K562 (cell line): ENCODE measurements at regions not wholly inside any gene's neighbourhood (a gene's known extent, or its start where the extent isn't known, plus 50 kb on each side); places are given as distances from the start of the nearest gene placed in this dataset.

ENCODE experiments used
- ATAC-seq: fragments of 200-7000 bp; cut with Tn5 transposase; 3 replicates; pipeline ENCODE4 v1.9.1; 2020; ENCODE audit warnings: moderate library complexity
- BruUV-seq: library from RNA; stranded (reverse); fragments of 400-500 nt; replicated peaks from 2 replicates; lab custom pipeline; 2021; lab: Mats Ljungman, UMichigan
- CTCF ChIA-PET: fragments of 300-600 bp; formaldehyde crosslinking; extraction: SDS; loops from one replicate; lab custom pipeline; 2021; ENCODE audit warnings: low intra/inter-chr PET ratio; lab: Yijun Ruan, JAX
- POLR2A ChIA-PET: fragments of 300-600, 350-650 bp; sonication (Branson Sonifier 250); formaldehyde crosslinking; extraction: SDS; loops from one replicate; lab custom pipeline; 2021; ENCODE audit warnings: antibody characterized with exemption, inconsistent platforms; lab: Yijun Ruan, JAX
- DNase-seq, 4 experiments: peaks; one replicate each; pipeline versions ENCODE4 v3.0.0 to v3.0.0-alpha.2; 2011 to 2018; ENCODE audit warnings: low spot score in 3 of 4, mixed read lengths in 3 of 4; ENCODE audit errors: extremely low read depth in 1 of 4
- FAIRE-seq: peaks from 2 replicates; lab custom pipeline; 2011; peaks lifted over from hg19 to GRCh38; lab: Jason Lieb, UNC
- H2AFZ ChIP-seq: 2 replicates; pipeline ENCODE4 v1.6.0; 2011; ENCODE audit warnings: low read depth, low read length, control low read depth, inconsistent platforms
- H3K27ac ChIP-seq: fragments of 200-600 bp; 3 replicates; pipeline ENCODE4 v1.8.0; 2011; ENCODE audit warnings: low read depth, mild to moderate bottlenecking, control low read depth, inconsistent platforms, low read length, moderate library complexity, mixed read lengths; ENCODE audit errors: extremely low read depth
- H3K27me3 ChIP-seq, 2 experiments: fragments of 300-600 bp in 1 of 2; 2 replicates in 1 of 2; 3 replicates in 1 of 2; pipeline versions ENCODE4 v1.6.0 to v1.8.0; 2011; ENCODE audit warnings: inconsistent platforms in 2 of 2, low read length in 2 of 2, mild to moderate bottlenecking in 1 of 2, mixed read lengths in 1 of 2, moderate library complexity in 1 of 2; ENCODE audit not compliant: control insufficient read depth in 2 of 2, insufficient read depth in 2 of 2
- H3K36me3 ChIP-seq: fragments of 300-600 bp; 3 replicates; pipeline ENCODE4 v1.8.0; 2011; ENCODE audit warnings: mild to moderate bottlenecking, low read length, inconsistent platforms; ENCODE audit not compliant: control insufficient read depth, insufficient read depth
- H3K4me1 ChIP-seq, 2 experiments: fragments of 200-600 bp in 1 of 2; replicated peaks in 1 of 2; 2 replicates in 1 of 2; 3 replicates in 1 of 2; pipeline versions ENCODE4 v1.5.1 to v1.8.0; 2011; ENCODE audit warnings: inconsistent platforms in 2 of 2, low read length in 2 of 2, mild to moderate bottlenecking in 1 of 2, mixed read lengths in 1 of 2, moderate library complexity in 1 of 2; ENCODE audit not compliant: control insufficient read depth in 2 of 2, insufficient read depth in 2 of 2
- H3K4me2 ChIP-seq: 2 replicates; pipeline ENCODE4 v1.6.1; 2011; ENCODE audit warnings: low read length, control low read depth, inconsistent platforms, mixed read lengths; ENCODE audit not compliant: insufficient read depth
- H3K4me3 ChIP-seq: fragments of 200-600 bp; sonication (generic), shearing (Covaris generic); 2 replicates; pipeline ENCODE4 v1.5.1; 2016; ENCODE audit warnings: control low read depth, inconsistent platforms
- H3K79me2 ChIP-seq: fragments of 200-600 bp; 3 replicates; pipeline ENCODE4 v1.8.0; 2011; ENCODE audit warnings: low read length, inconsistent platforms; ENCODE audit not compliant: control insufficient read depth, insufficient read depth
- H3K9ac ChIP-seq, 2 experiments: 2 replicates each; pipeline versions ENCODE4 v1.6.0 to v1.6.1; 2011; ENCODE audit warnings: low read depth in 2 of 2, low read length in 2 of 2, control low read depth in 1 of 2, inconsistent platforms in 1 of 2, mild to moderate bottlenecking in 1 of 2, mixed read lengths in 1 of 2; ENCODE audit not compliant: insufficient read depth in 1 of 2
- H3K9me1 ChIP-seq: one replicate; pipeline ENCODE4 v1.6.0; 2011; ENCODE audit warnings: inconsistent platforms, mild to moderate bottlenecking, low read length, moderate library complexity; ENCODE audit not compliant: control insufficient read depth, insufficient read depth
- H3K9me3 ChIP-seq: replicated peaks from 2 replicates; pipeline ENCODE4 v1.5.1; 2011; ENCODE audit warnings: low read depth, low read length, inconsistent platforms; ENCODE audit not compliant: control insufficient read depth, insufficient read depth
- H4K20me1 ChIP-seq: replicated peaks from 2 replicates; pipeline ENCODE4 v1.6.1; 2011; ENCODE audit warnings: low read length, inconsistent platforms, mixed read lengths; ENCODE audit not compliant: control insufficient read depth, insufficient read depth
- CBX1 ChIP-seq: sonication (generic); IDR thresholded peaks from 2 replicates; pipeline ENCODE4 v1.6.1; 2016; ENCODE audit warnings: antibody characterized with exemption, low read depth, mild to moderate bottlenecking
- DDX20 ChIP-seq: fragments of 450-650 bp; IDR thresholded peaks from 2 replicates; pipeline ENCODE4 v1.6.1; 2016; ENCODE audit warnings: missing genetic modification characterization, low read depth, mild to moderate bottlenecking, missing compliant biosample characterization, moderate library complexity
- DIDO1 ChIP-seq: fragments of 450-650 bp; IDR thresholded peaks from 2 replicates; pipeline ENCODE4 v1.6.1; 2016; ENCODE audit warnings: low read depth, missing biosample characterization, missing genetic modification characterization
- ETV6 ChIP-seq, 3 experiments: fragments of 150-350 bp in 1 of 3; sonication (generic) in 1 of 3; formaldehyde crosslinking in 1 of 3; IDR thresholded peaks; 2 replicates each; pipeline versions ENCODE4 v1.6.1 to v1.8.0; 2014 to 2022; ENCODE audit warnings: borderline replicate concordance in 2 of 3, low read depth in 2 of 3, antibody characterized with exemption in 1 of 3, low read length in 1 of 3, mild to moderate bottlenecking in 1 of 3, missing genetic modification reagents in 1 of 3
- HLTF ChIP-seq: fragments of 450-650 bp; IDR thresholded peaks from 2 replicates; pipeline ENCODE4 v1.6.1; 2016
- NELFE ChIP-seq: IDR thresholded peaks from 2 replicates; pipeline ENCODE4 v1.6.1; 2011; ENCODE audit warnings: mild to moderate bottlenecking; ENCODE audit not compliant: insufficient read depth, insufficient read length
- RHOXF2B ChIP-seq: fragments of 250-450 bp; sonication (Bioruptor Pico); conservative IDR thresholded peaks from 2 replicates; pipeline ENCODE4 v1.5.1; 2021
- SRSF1 ChIP-seq: fragments of 200-400 bp; formaldehyde crosslinking; IDR thresholded peaks from 2 replicates; pipeline ENCODE4 v1.6.1; 2017; ENCODE audit warnings: mild to moderate bottlenecking, low read depth, low read length, moderate library complexity
- WHSC1 ChIP-seq: IDR thresholded peaks from one replicate; pipeline ENCODE4 v1.6.1; 2012; ENCODE audit warnings: low read length, control low read depth, inconsistent platforms
- ZNF232 ChIP-seq: sonication (generic); formaldehyde crosslinking; IDR thresholded peaks from 2 replicates; pipeline ENCODE4 v1.8.0; 2022; ENCODE audit warnings: mild to moderate bottlenecking, missing genetic modification reagents
- ZNF766 ChIP-seq: fragments of 200-800 bp; sonication (Bioruptor generic); conservative IDR thresholded peaks from 2 replicates; pipeline ENCODE4 v1.6.1; 2016; ENCODE audit warnings: missing genetic modification characterization, missing compliant biosample characterization
- WGBS: fragments of 100-300 bp; shearing (Covaris generic); methylation state at CpG from one replicate; pipeline ENCODE4 v1.1.6; 2016; ENCODE audit warnings: low coverage, mixed read lengths; ENCODE audit not compliant: insufficient coverage; ENCODE audit errors: missing lambda C conversion rate; 5-methylcytosine and 5-hydroxymethylcytosine counted together
- in situ Hi-C: fragments of 300-500 bp; cut with MboI; formaldehyde crosslinking; loops from 4 replicates; pipeline ENCODE4 v1.15.0; 2018; ENCODE audit warnings: inconsistent platforms, mixed read lengths
- intact Hi-C: fragments of 100-400 bp; cut with micrococcal nuclease; formaldehyde crosslinking; loops from 2 replicates; pipeline ENCODE4 v1.14.2; 2022
- TF ChIP-seq, protein P1 (sequence below): sonication (generic); formaldehyde crosslinking; IDR thresholded peaks from 2 replicates; pipeline ENCODE4 v1.9.0; 2022; ENCODE audit warnings: mild to moderate bottlenecking, missing genetic modification reagents
- TF ChIP-seq, protein P2 (sequence below): sonication (generic); formaldehyde crosslinking; IDR thresholded peaks from 2 replicates; pipeline ENCODE4 v1.8.0; 2022; ENCODE audit warnings: missing genetic modification reagents, mild to moderate bottlenecking, borderline replicate concordance
- TF ChIP-seq, protein P3 (sequence below), 2 experiments: fragments of 200-800 bp in 1 of 2; sonication (Bioruptor generic) in 1 of 2; sonication (generic) in 1 of 2; formaldehyde crosslinking in 1 of 2; IDR thresholded peaks in 1 of 2; conservative IDR thresholded peaks in 1 of 2; 2 replicates each; pipeline versions ENCODE4 v1.5.0 to v1.6.1; 2016 to 2020; ENCODE audit warnings: missing compliant biosample characterization in 1 of 2, missing genetic modification characterization in 1 of 2, missing genetic modification reagents in 1 of 2

DNA sequence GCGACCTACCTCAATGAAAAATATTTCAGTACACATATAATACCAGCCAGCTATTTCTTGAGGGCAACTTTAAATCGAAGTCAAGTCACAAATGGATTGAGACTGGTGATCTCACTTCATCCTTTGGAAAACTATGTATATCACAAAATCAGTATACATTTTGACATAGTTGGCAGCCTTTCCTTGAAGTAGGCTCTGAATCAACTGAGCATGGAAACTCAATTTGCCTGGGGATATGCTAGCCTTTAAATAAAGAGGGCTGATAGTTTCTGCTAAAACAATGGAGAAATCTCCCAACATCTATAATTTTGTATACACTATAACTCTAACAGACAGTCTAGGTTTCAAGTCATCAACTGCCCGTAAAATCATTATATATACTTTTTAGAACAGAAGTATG lies 282.8 kb upstream of the TENM3 start:
- ChIA-PET POLR2A (no interaction called here), CTCF (no interaction called here)
- no peak overlapping the region for H3K9ac ChIP-seq
- DNase-seq (no peak), FAIRE-seq (no peak), ATAC-seq (no peak)
- intact Hi-C loops, result no loop called here
- H2AFZ ChIP-seq, result no peak overlapping the region
- H3K36me3 ChIP-seq, result no peaks in the 10 kb centered on the region
- H4K20me1 ChIP-seq, result no peaks in the 10 kb centered on the region
- no peaks in the 10 kb centered on the region for H3K79me2 ChIP-seq
- 2% methylated on average over 3 of the region's 3 CpGs for WGBS
- no TSS peak for BruUV-seq
- TF ChIP-seq, protein P1, sequence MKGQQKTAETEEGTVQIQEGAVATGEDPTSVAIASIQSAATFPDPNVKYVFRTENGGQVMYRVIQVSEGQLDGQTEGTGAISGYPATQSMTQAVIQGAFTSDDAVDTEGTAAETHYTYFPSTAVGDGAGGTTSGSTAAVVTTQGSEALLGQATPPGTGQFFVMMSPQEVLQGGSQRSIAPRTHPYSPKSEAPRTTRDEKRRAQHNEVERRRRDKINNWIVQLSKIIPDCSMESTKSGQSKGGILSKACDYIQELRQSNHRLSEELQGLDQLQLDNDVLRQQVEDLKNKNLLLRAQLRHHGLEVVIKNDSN (CRISPR knock-in tag), result no peak
- TF ChIP-seq ETV6 (IDR thresholded peaks at IDR 0.05; ENCODE audit: borderline replicate concordance in 1 of 2, low read depth in 2 of 2, low read length in 1 of 2), result no peak
- no peak for TF ChIP-seq ETV6 (CRISPR knock-in tag; IDR thresholded peaks at IDR 0.05; ENCODE audit: borderline replicate concordance)
- TF ChIP-seq, protein P2, sequence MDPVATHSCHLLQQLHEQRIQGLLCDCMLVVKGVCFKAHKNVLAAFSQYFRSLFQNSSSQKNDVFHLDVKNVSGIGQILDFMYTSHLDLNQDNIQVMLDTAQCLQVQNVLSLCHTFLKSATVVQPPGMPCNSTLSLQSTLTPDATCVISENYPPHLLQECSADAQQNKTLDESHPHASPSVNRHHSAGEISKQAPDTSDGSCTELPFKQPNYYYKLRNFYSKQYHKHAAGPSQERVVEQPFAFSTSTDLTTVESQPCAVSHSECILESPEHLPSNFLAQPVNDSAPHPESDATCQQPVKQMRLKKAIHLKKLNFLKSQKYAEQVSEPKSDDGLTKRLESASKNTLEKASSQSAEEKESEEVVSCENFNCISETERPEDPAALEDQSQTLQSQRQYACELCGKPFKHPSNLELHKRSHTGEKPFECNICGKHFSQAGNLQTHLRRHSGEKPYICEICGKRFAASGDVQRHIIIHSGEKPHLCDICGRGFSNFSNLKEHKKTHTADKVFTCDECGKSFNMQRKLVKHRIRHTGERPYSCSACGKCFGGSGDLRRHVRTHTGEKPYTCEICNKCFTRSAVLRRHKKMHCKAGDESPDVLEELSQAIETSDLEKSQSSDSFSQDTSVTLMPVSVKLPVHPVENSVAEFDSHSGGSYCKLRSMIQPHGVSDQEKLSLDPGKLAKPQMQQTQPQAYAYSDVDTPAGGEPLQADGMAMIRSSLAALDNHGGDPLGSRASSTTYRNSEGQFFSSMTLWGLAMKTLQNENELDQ (CRISPR knock-in tag), result no peak
- no peak for TF ChIP-seq ZNF232 (CRISPR knock-in tag)
- TF ChIP-seq, protein P3, sequence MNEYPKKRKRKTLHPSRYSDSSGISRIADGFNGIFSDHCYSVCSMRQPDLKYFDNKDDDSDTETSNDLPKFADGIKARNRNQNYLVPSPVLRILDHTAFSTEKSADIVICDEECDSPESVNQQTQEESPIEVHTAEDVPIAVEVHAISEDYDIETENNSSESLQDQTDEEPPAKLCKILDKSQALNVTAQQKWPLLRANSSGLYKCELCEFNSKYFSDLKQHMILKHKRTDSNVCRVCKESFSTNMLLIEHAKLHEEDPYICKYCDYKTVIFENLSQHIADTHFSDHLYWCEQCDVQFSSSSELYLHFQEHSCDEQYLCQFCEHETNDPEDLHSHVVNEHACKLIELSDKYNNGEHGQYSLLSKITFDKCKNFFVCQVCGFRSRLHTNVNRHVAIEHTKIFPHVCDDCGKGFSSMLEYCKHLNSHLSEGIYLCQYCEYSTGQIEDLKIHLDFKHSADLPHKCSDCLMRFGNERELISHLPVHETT (CRISPR knock-in tag; conservative IDR thresholded peaks at IDR 0.05 in 1 of 2, IDR thresholded peaks at IDR 0.05 in 1 of 2), result no peak
- TF ChIP-seq NELFE, result no peak
- TF ChIP-seq DDX20 (tag), result no peak
- TF ChIP-seq SRSF1, result no peak
- TF ChIP-seq ZNF766 (CRISPR knock-in tag), result no peak
- TF ChIP-seq HLTF, result no peak
- TF ChIP-seq CBX1, result no peak
- no peak for TF ChIP-seq WHSC1
- TF ChIP-seq RHOXF2B, result no peak
- no peak for TF ChIP-seq DIDO1 (tag)
- no peaks in the 10 kb centered on the region for H3K4me1 ChIP-seq
- no peak overlapping the region for H3K4me2 ChIP-seq
- in situ Hi-C loops, result no loop called here
- no peaks in the 10 kb centered on the region for H3K27me3 ChIP-seq
- no peaks in the 10 kb centered on the region for H3K9me1 ChIP-seq
- H3K4me3 ChIP-seq, result no peak overlapping the region
- H3K9me3 ChIP-seq, result no peaks in the 10 kb centered on the region; the same call in 1 of the 2 replicates
- no peak overlapping the region for H3K27ac ChIP-seq
